ENCODE measurements at regions not wholly inside any gene's neighbourhood (a gene's known extent, or its start where the extent isn't known, plus 50 kb on each side); places are given as distances from the start of the nearest gene placed in this dataset.

DNA sequence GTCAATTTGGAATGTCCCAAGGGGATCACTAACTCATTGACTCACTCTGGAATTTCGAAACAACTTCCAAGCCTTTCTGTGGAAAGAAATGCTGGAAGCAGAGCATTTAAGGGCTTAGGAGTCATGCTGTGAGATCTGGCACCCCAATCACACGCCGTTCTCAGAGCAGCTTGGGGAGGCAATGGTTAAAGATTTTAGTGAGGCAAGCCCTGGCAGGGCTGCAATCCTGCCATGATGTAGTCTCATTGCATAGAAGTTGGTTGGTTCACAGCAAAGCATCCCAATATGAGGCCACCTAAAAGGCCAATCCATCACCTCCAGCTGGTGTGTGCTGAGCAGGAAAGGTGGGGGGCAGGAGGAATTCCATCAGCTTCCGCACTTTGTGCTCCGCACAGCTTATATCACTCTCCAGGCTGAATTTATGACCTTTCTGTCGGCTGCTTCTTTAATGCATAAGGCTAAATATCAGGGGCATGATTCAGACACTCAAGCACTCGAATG, 1043.9 kb upstream of the POU3F3 start:
- no peak overlapping the region for H3K4me3 ChIP-seq (ENCODE audit: low read depth, low read length)

DNA sequence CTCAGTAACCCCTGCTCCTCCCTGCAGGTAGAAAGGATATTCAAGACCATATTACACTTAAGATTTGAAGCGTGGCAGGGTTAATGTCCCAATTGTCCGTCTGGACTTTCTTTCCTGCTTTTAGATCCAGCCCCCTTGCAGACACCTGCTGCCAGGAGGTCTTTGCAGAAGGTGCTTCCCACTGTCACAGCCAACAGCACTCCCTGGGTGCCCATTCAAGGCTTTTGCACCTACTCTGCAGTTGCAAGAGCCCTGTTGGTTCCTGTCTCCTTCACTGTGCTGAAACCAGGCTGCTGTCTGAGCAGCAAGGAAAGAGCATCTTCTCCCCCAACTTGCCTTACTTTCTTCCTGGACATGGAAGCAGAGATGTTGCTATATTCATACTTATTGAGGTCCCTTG, 1043.0 kb upstream of the POU3F3 start:
- no peak overlapping the region for H3K4me3 ChIP-seq (ENCODE audit: low read depth, low read length)

DNA sequence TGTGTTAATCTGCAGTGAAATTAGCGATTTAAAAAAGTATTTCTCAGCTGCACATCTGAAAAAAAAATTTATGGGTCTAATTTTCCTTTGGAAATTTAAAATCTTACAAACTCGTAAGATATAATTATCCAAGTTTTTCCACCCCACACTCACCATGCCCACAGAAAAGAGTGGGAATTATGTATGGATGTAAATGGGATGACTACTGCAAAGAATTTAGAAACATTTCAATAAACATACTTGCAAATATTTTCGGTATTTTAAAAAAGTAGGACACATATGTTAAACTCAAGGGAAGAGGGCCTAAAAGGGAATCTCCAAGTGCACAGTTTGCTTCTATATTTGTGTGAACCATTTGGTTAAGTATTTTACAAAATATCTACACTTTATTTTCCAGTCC, 1039.9 kb upstream of the POU3F3 start:
- H3K4me3 ChIP-seq (ENCODE audit: low read depth, low read length): no peak overlapping the region

DNA sequence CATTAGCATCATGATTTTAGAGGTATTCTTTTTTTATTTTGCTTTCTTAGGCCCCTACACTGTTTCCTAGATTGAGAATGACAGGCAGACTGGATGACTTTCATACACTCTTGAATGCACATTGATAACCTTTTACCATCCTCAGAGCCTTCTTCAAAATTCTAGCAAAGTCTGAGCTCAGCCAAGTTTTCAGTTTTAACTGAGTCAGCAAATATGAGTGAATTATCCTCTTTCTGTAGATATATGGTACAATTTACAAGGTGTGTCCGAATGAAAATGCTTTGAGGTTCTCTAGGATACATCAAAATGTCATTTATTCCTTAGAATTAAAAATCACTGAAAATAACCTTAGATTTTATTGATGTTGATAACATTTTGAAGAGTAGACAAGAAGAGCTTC, 1038.2 kb upstream of the POU3F3 start:
- H3K4me3 ChIP-seq (ENCODE audit: low read depth, low read length): no peak overlapping the region

DNA sequence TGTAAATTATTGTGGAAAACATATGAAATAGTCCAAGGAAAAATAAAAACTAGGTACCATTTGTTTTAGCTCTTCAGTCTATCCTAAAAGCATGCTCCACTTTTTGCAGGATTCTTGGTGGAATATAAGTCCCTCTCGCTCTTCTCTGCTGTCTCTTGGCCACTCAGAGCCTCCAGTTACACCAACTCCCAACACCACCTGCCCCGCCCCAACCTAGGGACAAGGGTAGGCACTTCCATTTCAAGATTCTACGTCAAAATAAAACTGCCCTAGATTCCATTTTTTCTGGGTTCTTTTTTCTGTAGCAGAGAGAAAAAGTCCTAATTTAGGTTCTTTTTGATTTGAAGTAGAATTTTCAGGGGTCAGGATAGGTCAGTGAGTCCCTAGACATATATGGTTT, 1036.2 kb upstream of the POU3F3 start:
- H3K4me3 ChIP-seq (ENCODE audit: low read depth, low read length): no peak overlapping the region

DNA sequence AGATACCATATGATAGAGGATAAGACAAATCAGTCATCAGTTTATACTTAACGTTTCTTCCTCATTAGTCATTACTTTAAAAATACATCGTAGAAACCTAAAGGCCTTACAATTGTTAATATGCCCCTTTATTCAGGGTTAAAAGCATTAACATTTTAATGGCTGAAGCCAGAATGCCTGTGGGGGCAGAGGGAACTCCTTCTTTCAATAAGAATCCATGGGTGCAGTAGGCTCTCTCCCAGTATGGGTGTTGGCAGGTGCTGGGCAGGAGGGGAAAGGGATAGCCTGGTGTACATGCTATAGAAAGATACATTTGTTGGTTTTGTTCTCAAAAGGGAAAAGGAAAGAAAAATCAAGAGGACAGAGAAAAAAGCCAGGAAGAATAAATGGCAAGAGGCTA, 1035.7 kb upstream of the POU3F3 start:
- no peak overlapping the region for H3K4me3 ChIP-seq (ENCODE audit: low read depth, low read length)

DNA sequence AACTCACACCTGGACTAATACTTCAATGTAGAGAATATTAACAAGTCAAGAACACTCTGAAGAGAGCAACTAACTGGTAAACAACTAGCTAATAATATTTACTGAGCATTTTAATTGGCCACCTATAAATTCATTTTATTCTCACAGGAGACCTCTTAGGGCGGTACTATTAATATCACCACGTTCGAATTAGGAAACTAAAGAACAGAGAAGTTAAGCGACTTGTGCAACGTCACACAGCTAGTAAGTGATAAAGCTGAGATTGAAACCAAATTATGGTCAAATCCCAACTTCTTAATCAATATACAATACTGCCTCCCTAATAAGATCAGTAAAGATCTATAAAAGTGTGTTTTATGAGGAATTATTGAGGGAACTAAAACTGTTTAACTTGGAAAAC, 1034.3 kb upstream of the POU3F3 start:
- H3K4me3 ChIP-seq (ENCODE audit: low read depth, low read length): no peak overlapping the region

DNA sequence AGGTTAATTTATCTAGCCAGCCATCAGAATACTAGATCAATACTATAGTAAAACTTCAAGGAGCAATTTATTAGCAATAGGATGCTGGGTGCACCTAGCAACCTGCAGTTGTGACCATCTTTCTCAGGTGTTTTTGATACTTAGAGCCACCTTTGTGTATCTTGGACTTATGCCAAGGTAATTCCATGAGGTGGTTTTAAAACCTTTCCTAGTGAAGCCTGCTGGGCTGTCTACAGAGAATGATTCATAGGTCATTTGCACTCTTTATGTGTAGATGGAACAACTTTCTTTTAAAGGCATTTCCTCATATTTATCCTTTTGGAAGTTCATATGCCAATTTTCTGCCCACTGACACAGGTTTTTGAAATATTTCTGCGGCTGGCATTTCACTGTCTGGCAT, 1030.1 kb upstream of the POU3F3 start:
- no peak overlapping the region for H3K4me3 ChIP-seq (ENCODE audit: low read depth, low read length)

DNA sequence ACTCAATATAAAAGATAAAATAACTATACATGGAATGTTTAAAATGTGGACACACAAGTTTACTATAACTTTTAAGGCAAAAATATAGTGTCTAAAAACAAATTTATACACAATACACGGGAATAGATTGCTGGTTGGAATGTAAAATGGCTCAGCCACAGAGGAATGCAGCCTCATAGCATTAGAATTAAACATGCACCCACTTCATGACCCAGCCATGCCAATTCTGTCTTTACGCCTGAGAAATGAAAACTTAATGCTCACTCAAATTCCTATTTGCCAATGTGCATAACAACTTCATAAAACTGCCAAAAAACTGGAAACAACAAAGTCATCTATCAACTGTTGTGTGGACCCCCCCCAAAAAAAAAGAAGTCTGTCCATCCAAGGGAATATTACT, 1006.6 kb upstream of the POU3F3 start:
- no peak overlapping the region for H3K4me3 ChIP-seq (ENCODE audit: low read depth, low read length)

DNA sequence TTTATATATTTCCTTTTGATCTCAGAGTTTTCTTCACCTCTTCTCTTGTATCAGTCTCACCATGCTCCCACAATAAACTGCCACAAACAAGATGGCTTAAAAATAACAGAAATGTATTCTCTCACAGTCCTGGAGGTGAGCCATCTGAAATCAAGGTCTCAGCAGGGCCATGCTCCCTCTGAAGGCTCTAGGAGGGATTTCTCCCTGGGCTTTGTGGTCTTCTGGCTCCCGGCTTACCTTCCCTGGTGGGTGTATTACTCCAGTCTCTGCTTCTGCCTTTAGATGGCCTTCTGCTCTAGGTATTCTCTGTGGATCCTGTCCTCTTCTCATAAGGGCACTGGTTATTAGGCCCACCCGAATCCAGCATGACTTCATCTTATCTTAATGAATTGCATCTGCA, 994.7 kb upstream of the POU3F3 start:
- H3K4me3 ChIP-seq (ENCODE audit: low read depth, low read length): no peak overlapping the region

DNA sequence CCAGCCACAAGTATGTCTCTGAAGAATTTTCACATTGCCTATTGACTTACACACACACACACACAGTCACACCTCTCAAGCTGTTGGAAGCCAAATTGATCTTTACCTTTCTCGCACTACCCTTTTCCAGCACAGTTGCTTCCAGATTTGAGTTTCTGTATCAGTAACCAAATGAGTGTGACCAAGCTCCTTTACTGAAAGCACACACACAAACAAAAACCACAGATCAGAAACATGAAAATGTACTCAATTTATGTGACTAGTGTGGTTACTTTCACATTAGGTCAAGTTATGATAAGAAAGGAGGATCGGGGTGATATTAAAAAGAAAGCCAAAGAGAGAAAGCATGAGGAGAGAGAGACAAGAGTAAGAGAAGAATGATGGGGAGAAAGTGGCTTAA, 993.9 kb upstream of the POU3F3 start:
- H3K4me3 ChIP-seq (ENCODE audit: low read depth, low read length): no peak overlapping the region

DNA sequence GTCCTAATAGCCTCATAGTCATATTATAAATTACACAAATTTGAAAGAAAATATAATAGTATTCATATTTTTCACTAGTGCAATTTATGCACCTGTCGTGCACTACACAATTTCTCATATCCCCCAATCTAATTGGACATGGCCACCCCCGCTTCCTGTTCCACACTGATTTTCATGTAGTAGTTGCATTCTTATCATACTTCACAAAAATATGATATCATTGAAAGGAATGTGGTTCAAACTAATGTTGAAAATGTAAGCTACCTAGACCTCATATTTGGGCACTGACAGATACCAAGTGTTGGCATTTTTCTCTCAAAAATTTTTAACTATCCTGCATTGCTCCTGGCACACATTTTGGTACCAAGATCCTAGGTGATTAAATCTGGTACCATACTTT, 985.5 kb upstream of the POU3F3 start:
- no peak overlapping the region for H3K4me3 ChIP-seq (ENCODE audit: low read depth, low read length)

DNA sequence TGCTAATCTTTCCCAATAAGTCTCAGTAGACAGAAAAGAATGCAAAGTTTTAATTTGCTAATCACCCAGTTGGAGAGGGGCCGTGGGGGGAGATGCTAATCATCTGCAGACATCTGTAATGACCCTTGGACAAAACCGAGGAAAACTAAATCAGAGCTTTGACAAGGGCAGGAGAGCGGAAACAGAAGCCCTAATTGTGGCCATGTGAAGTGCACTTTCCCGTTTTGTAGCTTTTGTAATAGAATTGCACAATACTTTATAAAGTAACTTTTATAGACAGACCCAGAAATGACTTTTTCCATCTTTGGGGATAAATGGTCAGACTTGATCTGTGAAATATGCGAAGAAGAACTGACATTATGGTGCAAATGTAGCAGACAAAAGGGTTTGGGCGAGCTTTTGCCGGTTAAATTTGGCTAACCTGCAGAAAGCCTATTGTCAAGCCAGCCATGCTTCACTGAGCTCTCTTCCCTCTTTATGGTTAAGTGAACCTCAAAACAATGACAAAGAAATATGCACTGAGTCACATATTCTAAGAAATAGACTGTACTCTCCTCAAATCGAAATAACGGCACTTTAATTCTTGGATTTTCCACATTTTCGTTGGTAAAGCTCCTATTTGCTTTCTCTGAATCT, 980.1 kb upstream of the POU3F3 start:
- H3K4me3 ChIP-seq (ENCODE audit: low read depth, low read length): no peak overlapping the region

DNA sequence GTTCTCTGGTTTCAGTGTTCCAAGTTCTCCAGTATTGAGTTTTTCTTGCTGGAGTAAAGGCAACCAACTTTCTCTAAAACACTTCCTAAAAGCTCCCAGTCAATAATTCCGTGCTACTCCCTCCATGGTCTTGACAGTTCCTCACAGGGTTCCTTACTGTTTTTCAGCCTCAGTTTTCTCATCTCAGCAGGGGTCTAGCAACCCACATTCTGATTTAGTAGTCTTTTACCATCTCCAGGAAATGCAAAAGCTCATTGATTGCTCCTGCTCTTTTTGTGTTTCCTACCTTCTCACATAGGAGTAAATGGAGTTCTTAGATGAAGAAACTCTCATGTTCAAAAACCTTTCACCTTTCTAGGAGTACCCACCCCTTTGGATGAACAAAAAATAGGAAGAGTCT, 978.8 kb upstream of the POU3F3 start:
- H3K4me3 ChIP-seq (ENCODE audit: low read depth, low read length): no peak overlapping the region

DNA sequence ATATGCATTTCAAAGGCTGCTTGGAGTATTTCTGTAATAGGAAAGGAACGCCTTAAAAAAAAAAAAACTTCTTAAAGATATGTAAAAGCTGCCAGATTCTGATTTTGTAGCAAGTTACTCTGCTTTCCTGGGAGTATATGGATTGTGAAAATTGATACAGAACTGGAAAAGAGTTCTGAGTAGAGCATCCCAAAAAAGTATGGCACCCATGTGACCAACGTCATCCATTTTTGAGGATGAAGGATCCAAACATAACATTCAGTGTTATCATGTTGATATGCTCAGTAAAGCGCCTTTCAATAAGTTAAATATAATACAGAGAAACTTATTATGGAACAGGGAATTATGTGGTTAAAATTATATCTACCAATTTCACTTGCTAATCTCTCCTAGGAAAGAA, 978.4 kb upstream of the POU3F3 start:
- no peak overlapping the region for H3K4me3 ChIP-seq (ENCODE audit: low read depth, low read length)

DNA sequence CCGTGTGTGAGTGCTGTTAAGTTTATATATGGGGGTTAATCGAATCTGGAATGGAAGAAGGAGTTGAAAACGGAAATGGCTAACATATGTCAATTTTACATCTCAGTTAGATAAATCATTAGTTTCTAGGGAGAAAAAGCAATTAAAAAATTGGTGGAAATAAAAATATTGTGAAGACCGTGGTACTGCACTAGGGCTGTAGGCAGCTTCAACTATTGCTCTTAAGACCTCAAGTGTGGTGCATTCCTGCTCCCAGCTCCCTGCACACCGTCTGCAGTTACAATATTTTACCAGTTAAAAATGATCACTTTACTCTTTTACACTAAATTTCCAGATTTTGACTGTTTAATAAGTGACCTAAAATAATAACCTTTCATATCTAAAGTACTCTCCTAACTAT, 977.3 kb upstream of the POU3F3 start:
- no peak overlapping the region for H3K4me3 ChIP-seq (ENCODE audit: low read depth, low read length)

DNA sequence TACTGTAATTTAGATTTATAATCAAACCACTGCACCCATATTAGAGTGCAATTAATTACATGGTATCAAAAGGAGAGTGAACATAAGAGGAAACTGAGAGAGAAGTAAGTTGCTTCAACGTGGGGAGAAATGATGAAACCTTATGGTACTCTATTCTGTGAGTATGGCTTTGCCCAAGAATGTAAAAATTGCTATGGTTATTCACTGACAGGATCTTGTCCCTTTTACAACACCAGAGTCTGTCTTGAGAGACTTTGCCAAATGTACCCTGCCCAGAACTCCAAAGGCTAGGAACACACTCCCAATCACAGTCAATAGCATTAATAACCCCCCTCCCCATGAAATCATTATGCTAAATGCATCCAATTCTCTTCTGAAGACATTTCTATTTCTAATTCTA, 974.8 kb upstream of the POU3F3 start:
- H3K4me3 ChIP-seq (ENCODE audit: low read depth, low read length): no peak overlapping the region

DNA sequence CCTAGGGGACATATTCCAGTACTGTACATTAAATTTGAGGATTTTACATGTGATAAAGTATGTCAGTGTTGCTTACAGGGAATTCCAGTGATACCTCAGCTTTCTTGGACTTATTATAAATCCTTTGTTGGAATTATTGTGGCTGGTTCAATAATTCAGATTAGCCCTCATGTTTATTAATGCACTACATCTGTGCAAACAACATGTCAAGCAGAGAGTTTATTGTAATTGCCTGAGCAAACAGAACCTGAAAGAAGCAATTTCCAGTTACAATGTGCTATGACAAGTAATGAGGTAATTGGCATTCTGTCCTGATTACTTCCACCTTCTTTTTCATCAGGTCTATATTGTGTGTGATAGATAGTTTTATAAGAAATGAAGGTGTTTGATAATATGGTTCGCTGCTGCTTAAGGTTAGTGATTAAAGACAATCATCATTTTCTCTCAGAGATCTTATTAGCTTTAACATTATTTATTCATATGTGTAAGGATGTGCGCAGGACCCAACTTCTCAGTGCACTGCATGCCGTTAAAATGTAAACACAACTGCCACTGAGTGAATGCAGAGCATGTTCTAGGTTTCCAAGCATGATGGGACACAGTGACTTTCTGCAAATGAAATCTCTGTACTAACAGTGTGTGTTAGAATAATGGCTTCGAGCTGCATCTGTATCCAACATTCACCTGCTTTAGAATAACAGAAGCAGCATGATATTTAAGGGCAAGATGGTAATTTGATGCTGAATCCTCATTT, 973.7 kb upstream of the POU3F3 start:
- no peak overlapping the region for H3K4me3 ChIP-seq (ENCODE audit: low read depth, low read length)

DNA sequence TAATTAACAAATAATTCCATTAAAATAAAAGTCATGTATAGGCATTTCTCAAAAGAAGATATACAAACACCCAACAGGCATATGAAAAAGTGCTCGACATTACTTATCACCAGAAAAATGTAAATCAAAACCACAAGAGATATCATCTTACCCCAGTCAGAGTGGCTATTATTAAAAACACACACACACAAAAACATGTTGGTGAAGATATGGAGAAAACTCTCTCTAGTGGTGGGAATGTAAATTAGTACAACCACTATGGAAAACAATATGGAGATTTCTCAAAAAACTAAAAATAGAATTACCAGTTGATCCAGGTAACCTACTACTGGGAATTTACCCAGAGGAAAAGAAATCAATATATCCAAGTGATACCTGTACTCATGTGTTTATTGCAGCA, 966.3 kb upstream of the POU3F3 start:
- no peak overlapping the region for H3K4me3 ChIP-seq (ENCODE audit: low read depth, low read length)

DNA sequence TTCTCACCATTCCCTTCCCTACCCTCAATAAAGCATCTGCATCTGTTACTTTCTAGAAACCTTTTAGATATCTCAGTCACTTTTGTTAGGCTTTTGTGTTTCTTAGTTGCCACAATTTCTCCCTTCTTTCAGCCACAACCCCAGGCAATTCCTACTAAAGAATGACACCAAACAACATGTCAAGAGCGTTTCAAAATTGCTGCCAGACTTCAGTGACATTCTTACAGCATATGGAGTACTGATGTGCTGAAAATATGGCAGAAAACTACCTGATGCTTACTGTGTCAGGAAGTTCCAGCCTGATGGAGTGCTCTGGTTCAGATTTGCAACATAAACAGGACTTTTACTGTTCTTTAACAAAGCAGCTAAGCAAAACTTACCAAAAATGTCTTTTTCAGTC, 957.7 kb upstream of the POU3F3 start:
- no peak overlapping the region for H3K4me3 ChIP-seq (ENCODE audit: low read depth, low read length)

DNA sequence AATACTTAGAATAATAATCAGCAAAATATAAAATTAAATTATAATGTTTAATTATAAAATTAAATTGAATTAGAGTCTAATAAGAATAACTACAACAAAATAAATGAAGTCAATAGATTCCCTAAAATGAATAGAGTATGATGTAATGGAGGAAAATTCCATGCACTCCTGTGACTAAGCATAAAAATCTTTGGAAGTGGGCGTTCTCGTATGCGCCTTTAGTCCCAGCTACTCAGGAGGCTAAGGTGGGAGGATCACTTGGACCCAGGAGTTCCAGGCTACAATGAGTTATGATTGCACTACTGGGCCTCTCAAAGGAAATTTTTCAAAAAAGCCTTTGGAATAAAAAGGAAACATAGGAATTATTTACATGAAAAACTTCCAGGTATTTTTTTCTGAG, 955.4 kb upstream of the POU3F3 start:
- no peak overlapping the region for H3K4me3 ChIP-seq (ENCODE audit: low read depth, low read length)

DNA sequence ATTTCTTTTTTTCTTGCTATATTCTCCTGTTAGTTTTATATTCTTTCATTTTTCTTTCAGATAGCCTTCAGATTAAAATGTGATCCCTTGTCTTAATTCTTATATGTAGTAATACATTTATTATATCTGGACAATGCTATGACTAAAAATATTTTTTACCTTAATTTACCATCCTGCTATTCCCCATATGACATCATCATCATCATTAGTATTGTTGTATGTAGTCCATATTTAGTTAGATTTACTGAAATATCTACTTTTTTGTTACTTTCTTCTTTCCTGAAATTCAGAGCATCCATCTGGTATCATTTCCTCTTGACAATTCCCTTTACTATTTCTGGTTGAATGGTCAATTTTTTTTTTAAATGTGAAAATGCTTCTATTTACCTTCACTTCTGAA, 951.6 kb upstream of the POU3F3 start:
- H3K4me3 ChIP-seq (ENCODE audit: low read depth, low read length): no peak overlapping the region

DNA sequence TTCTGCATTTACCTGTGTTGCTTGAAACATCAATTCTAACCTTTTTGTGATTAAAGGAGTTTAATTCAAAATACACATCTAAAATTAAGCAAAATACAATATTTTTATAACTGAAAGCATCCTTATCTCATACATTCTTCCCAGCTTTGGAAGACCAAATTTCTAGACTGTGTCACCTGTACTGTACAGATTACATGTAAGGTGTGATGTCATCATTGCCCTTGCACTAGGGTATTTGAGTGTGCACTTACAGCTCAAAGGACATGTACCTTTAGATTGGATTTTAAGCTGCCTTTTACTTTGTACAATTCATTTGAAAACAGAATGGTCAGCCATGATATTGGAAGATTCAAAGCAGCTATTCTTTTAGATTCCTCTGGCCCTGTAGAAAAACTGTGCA, 932.8 kb upstream of the POU3F3 start:
- no peak overlapping the region for H3K4me3 ChIP-seq (ENCODE audit: low read depth, low read length)

Data from iPS-11a (cell line).